GM06990 (cell line): ENCODE measurements at regions not wholly inside any gene's neighbourhood (a gene's known extent, or its start where the extent isn't known, plus 50 kb on each side); places are given as distances from the start of the nearest gene placed in this dataset.
A peak's percentile ranks its signal among the peaks of the same experiment; 100 is the strongest.
"Not testable (repeated sequence)": the region's sequence is repeated elsewhere in the genome, so short reads cannot be mapped to it uniquely, and the experiment has no call there.

Source experiments
- DNase-seq: peaks from one replicate; pipeline ENCODE4 v3.0.0-alpha.2; 2011; ENCODE audit not compliant: insufficient read length; ENCODE audit errors: extremely low read depth
- H3K27me3 ChIP-seq: replicated peaks from 2 replicates; pipeline ENCODE4 v1.6.0; 2011; ENCODE audit warnings: low read length; ENCODE audit not compliant: control insufficient read depth, insufficient read depth
- H3K36me3 ChIP-seq: 2 replicates; pipeline ENCODE4 v1.5.1; 2011; ENCODE audit warnings: low read length; ENCODE audit not compliant: control insufficient read depth, insufficient read depth
- H3K4me3 ChIP-seq: replicated peaks from 2 replicates; pipeline ENCODE4 v1.5.1; 2011; ENCODE audit warnings: low read depth, mild to moderate bottlenecking, control low read depth, low read length
- TF ChIP-seq, protein P1 (sequence below): IDR thresholded peaks from 2 replicates; pipeline ENCODE4 v1.5.1; 2011; ENCODE audit warnings: low read length, control low read depth, mild to moderate bottlenecking, inconsistent platforms; ENCODE audit not compliant: insufficient read depth, poor library complexity, severe bottlenecking

DNA sequence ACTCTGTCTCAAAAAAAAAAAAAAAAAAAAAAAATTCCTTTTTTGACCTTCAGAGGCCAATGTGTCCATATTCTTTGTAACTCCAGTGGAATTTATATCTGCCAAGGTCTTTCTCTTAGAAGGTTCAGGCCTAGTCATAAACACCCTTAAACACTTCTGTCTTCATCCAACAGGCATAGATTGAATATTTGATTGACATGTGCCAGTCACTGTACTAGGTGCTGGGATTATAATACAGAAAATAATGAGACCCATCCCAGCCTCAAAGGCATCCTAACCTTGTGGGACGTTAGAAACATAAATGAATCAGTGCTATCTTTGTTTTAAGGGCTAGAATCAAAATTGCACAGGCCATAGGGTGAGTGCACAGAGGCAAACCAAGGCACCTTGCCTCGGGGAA lies 62.9 kb upstream of the SERBP1 start:
- Histone ChIP-seq H3K36me3 (no peaks in the 10 kb centered on the region), H3K4me3 (no peak overlapping the region), H3K27me3 (no peaks in the 10 kb centered on the region; the same call in none of the 2 replicates)
- no peak for DNase-seq
- TF ChIP-seq, protein P1, sequence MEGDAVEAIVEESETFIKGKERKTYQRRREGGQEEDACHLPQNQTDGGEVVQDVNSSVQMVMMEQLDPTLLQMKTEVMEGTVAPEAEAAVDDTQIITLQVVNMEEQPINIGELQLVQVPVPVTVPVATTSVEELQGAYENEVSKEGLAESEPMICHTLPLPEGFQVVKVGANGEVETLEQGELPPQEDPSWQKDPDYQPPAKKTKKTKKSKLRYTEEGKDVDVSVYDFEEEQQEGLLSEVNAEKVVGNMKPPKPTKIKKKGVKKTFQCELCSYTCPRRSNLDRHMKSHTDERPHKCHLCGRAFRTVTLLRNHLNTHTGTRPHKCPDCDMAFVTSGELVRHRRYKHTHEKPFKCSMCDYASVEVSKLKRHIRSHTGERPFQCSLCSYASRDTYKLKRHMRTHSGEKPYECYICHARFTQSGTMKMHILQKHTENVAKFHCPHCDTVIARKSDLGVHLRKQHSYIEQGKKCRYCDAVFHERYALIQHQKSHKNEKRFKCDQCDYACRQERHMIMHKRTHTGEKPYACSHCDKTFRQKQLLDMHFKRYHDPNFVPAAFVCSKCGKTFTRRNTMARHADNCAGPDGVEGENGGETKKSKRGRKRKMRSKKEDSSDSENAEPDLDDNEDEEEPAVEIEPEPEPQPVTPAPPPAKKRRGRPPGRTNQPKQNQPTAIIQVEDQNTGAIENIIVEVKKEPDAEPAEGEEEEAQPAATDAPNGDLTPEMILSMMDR, result no peak

DNA sequence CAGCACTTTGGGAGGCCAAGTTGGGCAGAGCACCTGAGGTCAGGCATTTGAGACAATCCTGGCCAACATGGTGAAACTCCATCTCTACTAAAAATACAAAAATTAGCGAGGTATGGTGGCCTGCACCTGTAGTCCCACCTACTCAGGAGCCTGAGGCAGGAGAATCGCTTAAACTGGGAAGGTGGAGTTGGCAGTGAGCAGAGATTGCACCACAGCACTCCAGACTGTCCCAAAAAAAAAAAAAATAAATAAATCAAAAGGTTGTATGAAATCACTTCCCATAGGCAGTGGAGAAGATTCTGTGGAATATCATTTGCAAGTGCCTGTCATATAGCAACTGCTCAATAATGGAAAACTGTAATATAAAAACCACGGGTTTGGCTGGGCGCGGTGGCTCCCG lies 65.1 kb upstream of the SERBP1 start:
- Histone ChIP-seq H3K27me3 (no peaks in the 10 kb centered on the region; the same call in none of the 2 replicates), H3K4me3 (no peak overlapping the region), H3K36me3 (no peaks in the 10 kb centered on the region)
- TF ChIP-seq, protein P1, result no peak
- DNase-seq, result no peak

DNA sequence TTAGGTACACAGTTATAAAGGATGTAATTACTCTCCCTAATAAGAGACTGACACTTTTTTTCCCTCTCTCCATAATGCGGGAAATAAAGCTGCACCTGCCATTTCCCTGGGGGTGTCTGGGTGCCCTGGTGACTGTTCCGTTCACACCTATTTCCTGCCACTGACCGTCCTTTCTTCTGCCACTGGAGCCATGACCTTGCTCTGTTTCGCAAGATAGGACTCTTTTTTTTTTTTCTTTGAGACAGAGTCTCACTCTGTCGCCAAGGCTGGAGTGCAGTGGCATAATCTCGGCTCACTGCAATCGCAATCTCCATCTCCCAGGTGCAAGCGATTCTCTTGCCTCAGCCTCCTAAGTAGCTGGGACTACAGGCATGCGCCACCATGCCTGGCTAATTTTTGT lies 66.1 kb upstream of the SERBP1 start:
- Histone ChIP-seq H3K4me3 (no peak overlapping the region), H3K36me3 (no peaks in the 10 kb centered on the region), H3K27me3 (no peaks in the 10 kb centered on the region; the same call in none of the 2 replicates)
- TF ChIP-seq, protein P1, result no peak
- DNase-seq, result no peak

DNA sequence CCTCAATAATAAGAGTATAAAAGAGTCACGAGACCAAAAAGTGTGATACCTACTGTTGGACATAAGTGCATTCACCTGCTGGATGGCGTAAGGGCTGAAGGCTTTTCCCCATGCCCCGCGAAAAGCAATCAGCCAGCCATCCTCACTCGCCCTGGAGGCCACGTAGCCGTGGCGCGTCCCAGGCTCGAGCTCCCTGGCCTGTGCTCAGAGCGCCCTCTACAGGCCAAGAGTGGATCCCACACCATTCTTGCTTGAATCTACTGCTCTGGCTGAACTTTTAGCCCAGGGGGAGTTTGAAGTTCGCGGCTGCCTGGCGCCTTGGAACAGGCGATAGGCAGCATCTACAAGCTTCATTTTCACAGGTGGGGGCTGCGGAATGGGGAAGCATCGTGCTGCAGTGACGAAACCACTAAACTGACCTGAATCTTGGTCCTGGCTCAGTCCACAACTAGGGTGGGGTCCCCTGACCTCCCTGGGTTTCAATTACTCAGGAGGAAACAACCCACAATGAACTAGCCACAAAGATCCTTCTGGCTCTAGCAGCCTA lies 70.3 kb upstream of the SERBP1 start:
- Histone ChIP-seq H3K36me3 (no peaks in the 10 kb centered on the region), H3K4me3 (no peak overlapping the region), H3K27me3 (no peaks in the 10 kb centered on the region)
- TF ChIP-seq, protein P1, result peak; percentile 99
- peak; percentile 73 for DNase-seq

DNA sequence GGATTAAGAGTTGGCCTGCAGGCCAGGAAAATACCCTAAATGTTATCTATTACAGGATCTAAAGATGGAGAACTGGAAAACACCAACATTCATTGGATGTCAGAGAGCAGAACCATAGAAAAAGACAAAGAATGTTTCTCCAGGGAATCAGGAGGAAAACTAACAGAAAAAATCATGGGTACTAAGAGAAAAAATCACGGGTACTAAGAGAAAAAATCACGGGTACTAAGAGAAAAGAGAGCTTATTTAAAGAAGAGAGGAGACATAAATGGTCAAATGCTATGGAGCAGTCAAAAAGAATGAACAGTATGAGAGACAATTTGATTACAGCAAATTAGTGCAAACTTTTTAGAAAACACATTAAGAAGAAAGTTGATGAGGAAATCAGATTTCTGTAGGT lies 73.8 kb upstream of the SERBP1 start:
- no peaks in the 10 kb centered on the region for H3K36me3 ChIP-seq
- H3K4me3 ChIP-seq, result no peak overlapping the region
- DNase-seq, result no peak
- TF ChIP-seq, protein P1, result no peak
- no peaks in the 10 kb centered on the region for H3K27me3 ChIP-seq

DNA sequence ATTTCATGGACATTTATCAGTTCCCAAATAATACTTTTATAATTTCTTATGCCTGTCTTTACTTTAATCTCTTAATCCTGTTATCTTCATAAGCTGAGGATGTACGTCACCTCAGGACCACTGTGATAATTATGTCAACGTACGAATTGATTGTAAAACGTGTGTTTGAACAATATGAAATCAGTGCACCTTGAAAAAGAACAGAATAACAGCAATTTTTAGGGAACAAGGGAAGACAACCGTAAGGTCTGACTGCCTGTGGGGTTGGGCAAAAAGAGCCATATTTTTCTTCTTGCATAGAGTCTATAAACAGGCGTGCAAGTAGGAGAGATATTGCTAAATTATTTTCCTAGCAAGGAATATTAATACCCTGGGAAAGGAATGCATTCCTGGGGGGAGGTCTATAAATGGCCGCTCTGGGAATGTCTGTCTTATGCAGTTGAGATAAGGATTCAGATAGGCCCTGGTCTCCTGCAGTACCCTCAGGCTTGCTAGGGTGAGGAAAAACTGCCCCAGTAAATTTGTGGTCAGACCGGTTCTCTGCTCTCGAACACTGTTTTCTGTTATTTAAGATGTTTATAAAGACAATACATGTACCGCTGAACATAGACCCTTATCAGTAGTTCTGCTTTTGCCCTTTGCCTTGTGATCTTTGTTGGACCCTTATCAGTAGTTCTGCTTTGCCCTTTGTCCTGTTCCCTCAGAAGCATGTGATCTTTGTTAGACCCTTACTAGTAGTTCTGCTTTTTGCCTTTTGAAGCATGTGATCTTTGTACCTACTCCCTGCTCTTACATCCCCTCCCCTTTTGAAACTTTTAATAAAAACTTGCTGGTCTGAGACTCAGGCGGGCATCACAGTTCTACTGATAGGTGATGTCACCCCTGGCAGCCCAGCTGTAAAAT lies 83.4 kb upstream of the SERBP1 start:
- H3K27me3 ChIP-seq, H3K4me3 ChIP-seq, DNase-seq, H3K36me3 ChIP-seq: not testable (repeated sequence)
